Uterus (tissue), 2 donors: ENCODE measurements at regions not wholly inside any gene's neighbourhood (a gene's known extent, or its start where the extent isn't known, plus 50 kb on each side); places are given as distances from the start of the nearest gene placed in this dataset.

Experiments
- POLR2A ChIP-seq, 2 donors: fragments of 450-650 bp; IDR thresholded peaks; one replicate each; pipeline ENCODE4 v1.6.1; 2016; ENCODE audit warnings: antibody characterized with exemption in 2 of 2, mild to moderate bottlenecking in 1 of 2, moderate library complexity in 1 of 2
- TF ChIP-seq, protein P1 (sequence below), 4 experiments: fragments of 200-600 bp in 2 of 4; fragments of 450-650 bp in 2 of 4; sonication (generic) in 2 of 4; IDR thresholded peaks; one replicate each; pipeline ENCODE4 v1.5.1; 2016 to 2019; ENCODE audit warnings: antibody characterized with exemption in 4 of 4, mild to moderate bottlenecking in 2 of 4, moderate library complexity in 1 of 4

DNA sequence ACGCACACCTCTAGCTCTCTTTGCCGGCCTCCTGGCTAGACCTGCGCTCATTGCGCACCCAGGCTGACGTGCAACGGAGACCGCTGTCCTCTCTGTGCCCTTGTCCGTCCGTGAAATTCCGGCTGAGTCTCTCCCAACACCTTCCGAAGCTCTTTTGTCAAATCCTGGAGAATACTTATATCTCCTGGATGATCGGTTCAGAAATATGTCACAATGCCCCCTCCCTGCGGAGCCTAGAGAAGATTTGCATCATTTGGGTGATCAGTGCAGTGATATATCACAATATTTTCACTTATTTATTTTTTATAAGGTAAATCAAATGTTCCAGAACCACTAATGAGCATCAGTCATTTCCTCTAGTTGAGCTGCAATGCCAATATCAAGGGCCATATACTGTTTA lies 1366.9 kb upstream of the USP9Y start:
- TF ChIP-seq, protein P1, sequence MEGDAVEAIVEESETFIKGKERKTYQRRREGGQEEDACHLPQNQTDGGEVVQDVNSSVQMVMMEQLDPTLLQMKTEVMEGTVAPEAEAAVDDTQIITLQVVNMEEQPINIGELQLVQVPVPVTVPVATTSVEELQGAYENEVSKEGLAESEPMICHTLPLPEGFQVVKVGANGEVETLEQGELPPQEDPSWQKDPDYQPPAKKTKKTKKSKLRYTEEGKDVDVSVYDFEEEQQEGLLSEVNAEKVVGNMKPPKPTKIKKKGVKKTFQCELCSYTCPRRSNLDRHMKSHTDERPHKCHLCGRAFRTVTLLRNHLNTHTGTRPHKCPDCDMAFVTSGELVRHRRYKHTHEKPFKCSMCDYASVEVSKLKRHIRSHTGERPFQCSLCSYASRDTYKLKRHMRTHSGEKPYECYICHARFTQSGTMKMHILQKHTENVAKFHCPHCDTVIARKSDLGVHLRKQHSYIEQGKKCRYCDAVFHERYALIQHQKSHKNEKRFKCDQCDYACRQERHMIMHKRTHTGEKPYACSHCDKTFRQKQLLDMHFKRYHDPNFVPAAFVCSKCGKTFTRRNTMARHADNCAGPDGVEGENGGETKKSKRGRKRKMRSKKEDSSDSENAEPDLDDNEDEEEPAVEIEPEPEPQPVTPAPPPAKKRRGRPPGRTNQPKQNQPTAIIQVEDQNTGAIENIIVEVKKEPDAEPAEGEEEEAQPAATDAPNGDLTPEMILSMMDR (IDR thresholded peaks at IDR 0.05) = no peak
- TF ChIP-seq POLR2A (IDR thresholded peaks at IDR 0.05) = no peak
